Cardiac muscle cell (in vitro differentiated cells and primary cell): ENCODE measurements at regions not wholly inside any gene's neighbourhood (a gene's known extent, or its start where the extent isn't known, plus 50 kb on each side); places are given as distances from the start of the nearest gene placed in this dataset.
A peak's percentile ranks its signal among the peaks of the same experiment; 100 is the strongest.

Experiments
- DNase-seq, 2 donors: peaks; one replicate each; pipeline versions ENCODE4 v3.0.0 to v3.0.0-alpha.2; 2010 to 2017; ENCODE audit warnings: low read depth in 1 of 2, low spot score in 1 of 2
- H3K27ac ChIP-seq: fragments of 200-600 bp; sonication (generic); 2 replicates; pipeline ENCODE4 v1.5.1; 2016
- H3K27me3 ChIP-seq: fragments of 200-600 bp; sonication (generic); 2 replicates; pipeline ENCODE4 v1.6.0; 2016; ENCODE audit warnings: control low read depth
- H3K36me3 ChIP-seq: fragments of 200-600 bp; sonication (generic); 2 replicates; pipeline ENCODE4 v1.5.1; 2016; ENCODE audit warnings: control low read depth
- H3K4me1 ChIP-seq: fragments of 200-600 bp; sonication (generic); 2 replicates; pipeline ENCODE4 v1.8.1; 2017; ENCODE audit warnings: low read depth, mild to moderate bottlenecking, mixed run types
- H3K4me3 ChIP-seq: fragments of 200-600 bp; sonication (generic); 2 replicates; pipeline ENCODE4 v1.5.1; 2016; ENCODE audit warnings: mild to moderate bottlenecking
- H3K9me3 ChIP-seq: fragments of 200-600 bp; sonication (generic); 2 replicates; pipeline ENCODE4 v1.5.1; 2017; ENCODE audit warnings: low read depth, mild to moderate bottlenecking, control low read depth
- TF ChIP-seq, protein P1 (sequence below): IDR thresholded peaks from 2 replicates; pipeline ENCODE4 v1.5.1; 2012; ENCODE audit warnings: low read depth, mild to moderate bottlenecking, low read length

DNA sequence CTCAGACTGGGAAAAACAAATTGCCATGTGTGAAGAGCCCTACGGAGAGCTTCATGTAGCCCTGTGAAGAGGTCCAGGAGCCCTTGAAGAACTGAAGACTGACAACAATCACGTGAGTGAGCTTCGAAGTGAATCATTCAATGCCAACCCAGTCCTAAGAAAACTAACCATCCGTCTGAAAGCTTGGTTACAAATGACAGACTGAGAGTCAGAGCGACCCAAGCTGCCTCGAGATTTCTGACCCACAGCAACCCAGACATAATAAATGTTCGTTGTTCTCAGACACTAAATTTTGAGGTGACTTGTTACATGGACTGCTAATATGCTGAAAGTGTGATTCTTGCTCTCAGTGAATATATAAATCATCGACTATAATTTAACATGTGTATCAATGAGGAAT is 987.2 kb upstream of the ROBO1 start:
- Histone ChIP-seq H3K9me3 (no peaks in the 10 kb centered on the region), H3K4me3 (no peak overlapping the region), H3K27me3 (no peaks in the 10 kb centered on the region), H3K27ac (no peak overlapping the region), H3K4me1 (no peaks in the 10 kb centered on the region), H3K36me3 (no peaks in the 10 kb centered on the region)
- DNase-seq, result no peak
- TF ChIP-seq, protein P1, sequence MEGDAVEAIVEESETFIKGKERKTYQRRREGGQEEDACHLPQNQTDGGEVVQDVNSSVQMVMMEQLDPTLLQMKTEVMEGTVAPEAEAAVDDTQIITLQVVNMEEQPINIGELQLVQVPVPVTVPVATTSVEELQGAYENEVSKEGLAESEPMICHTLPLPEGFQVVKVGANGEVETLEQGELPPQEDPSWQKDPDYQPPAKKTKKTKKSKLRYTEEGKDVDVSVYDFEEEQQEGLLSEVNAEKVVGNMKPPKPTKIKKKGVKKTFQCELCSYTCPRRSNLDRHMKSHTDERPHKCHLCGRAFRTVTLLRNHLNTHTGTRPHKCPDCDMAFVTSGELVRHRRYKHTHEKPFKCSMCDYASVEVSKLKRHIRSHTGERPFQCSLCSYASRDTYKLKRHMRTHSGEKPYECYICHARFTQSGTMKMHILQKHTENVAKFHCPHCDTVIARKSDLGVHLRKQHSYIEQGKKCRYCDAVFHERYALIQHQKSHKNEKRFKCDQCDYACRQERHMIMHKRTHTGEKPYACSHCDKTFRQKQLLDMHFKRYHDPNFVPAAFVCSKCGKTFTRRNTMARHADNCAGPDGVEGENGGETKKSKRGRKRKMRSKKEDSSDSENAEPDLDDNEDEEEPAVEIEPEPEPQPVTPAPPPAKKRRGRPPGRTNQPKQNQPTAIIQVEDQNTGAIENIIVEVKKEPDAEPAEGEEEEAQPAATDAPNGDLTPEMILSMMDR, result no peak

DNA sequence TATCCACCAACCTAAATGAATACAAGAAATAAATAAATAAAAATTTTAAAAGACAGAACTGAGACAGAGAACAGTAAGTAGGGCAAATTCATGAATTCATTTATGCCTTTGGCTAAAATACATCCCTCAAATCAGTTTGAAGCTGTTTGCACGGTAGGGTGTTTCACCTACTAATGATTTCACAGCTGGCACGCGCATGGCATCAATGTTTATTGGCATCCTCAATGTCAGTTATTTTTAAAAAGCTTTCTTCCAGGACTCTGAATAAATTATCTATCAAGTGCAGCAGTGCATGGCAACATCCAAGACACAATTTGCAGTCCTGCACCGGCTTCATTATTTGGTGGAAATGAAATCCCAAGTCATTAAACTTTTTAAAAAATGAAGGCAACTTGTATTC is 985.2 kb upstream of the ROBO1 start:
- Histone ChIP-seq H3K9me3 (no peaks in the 10 kb centered on the region), H3K4me3 (no peak overlapping the region), H3K36me3 (no peaks in the 10 kb centered on the region), H3K4me1 (no peaks in the 10 kb centered on the region), H3K27ac (no peak overlapping the region), H3K27me3 (no peaks in the 10 kb centered on the region)
- DNase-seq, result no peak
- TF ChIP-seq, protein P1, result no peak

DNA sequence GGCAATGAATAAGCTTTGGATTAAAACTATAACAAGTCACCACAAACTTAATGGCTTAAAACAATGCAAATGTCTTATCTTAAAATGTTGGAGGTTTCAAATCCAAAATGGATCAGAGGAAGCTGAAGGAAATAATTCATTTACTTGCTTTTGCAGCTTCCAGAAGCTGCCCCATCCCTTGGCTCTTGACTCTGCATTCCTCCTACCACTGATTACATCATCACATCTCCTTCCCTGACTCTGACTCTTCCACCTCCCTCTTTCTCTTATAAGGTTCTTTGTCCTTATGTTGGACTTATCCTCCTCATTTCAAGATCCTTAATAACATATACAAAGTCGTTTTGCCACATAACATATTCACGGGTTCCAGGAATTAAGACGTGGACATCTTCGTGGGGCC is 982.8 kb upstream of the ROBO1 start:
- no peaks in the 10 kb centered on the region for H3K9me3 ChIP-seq
- H3K4me1 ChIP-seq, result no peaks in the 10 kb centered on the region
- H3K27me3 ChIP-seq, result no peaks in the 10 kb centered on the region
- no peaks in the 10 kb centered on the region for H3K36me3 ChIP-seq
- TF ChIP-seq, protein P1, result no peak
- H3K27ac ChIP-seq, result no peak overlapping the region
- no peak overlapping the region for H3K4me3 ChIP-seq
- peak in 1 of 2 donors; percentile 21 for DNase-seq

DNA sequence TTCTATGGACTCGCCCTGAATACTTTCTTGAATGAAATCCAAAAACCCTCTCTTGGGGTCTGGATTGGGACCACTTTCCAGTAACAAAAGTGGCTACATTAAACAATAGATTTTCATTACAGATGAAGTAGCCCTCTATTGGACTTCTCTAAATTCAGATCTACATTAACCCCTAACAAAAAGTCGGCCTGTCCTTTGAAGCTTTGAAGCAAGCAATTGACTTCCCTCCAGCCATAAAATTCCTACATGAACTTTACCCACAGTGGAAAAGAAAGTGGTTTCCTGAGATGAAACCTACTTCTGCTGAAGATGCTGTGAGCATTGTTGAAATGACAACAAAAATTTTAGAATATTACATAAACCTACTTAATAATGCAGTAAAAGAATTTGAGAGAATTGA is 967.1 kb upstream of the ROBO1 start:
- Histone ChIP-seq H3K27me3 (no peaks in the 10 kb centered on the region), H3K36me3 (no peaks in the 10 kb centered on the region), H3K27ac (no peak overlapping the region), H3K4me3 (no peak overlapping the region), H3K4me1 (no peaks in the 10 kb centered on the region), H3K9me3 (no peaks in the 10 kb centered on the region)
- TF ChIP-seq, protein P1, result no peak
- no peak for DNase-seq

DNA sequence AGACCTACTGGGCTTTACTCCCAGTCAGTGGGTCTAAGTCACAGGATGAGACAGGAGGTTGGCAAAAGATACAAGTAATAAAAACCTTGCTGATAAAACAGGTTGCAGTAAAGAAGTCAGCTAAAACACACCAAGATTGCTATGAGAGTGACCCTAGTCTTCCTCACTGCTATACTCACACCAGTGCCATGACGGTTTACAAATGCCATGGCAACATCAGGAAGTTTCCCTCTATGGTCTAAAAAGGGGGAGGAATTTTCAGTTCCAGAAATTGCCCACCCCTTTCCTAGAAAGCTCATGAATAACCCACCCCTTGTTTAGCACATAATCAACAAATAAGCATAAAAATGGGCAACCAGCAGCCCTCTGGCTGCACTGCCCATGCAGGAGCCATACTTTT is 966.7 kb upstream of the ROBO1 start:
- Histone ChIP-seq H3K9me3 (no peaks in the 10 kb centered on the region), H3K4me3 (no peak overlapping the region), H3K27me3 (no peaks in the 10 kb centered on the region), H3K27ac (no peak overlapping the region), H3K36me3 (no peaks in the 10 kb centered on the region), H3K4me1 (no peaks in the 10 kb centered on the region)
- DNase-seq, result no peak
- TF ChIP-seq, protein P1, result no peak
